ENCODE measurements at regions not wholly inside any gene's neighbourhood (a gene's known extent, or its start where the extent isn't known, plus 50 kb on each side); places are given as distances from the start of the nearest gene placed in this dataset.

- TF ChIP-seq, protein P1, sequence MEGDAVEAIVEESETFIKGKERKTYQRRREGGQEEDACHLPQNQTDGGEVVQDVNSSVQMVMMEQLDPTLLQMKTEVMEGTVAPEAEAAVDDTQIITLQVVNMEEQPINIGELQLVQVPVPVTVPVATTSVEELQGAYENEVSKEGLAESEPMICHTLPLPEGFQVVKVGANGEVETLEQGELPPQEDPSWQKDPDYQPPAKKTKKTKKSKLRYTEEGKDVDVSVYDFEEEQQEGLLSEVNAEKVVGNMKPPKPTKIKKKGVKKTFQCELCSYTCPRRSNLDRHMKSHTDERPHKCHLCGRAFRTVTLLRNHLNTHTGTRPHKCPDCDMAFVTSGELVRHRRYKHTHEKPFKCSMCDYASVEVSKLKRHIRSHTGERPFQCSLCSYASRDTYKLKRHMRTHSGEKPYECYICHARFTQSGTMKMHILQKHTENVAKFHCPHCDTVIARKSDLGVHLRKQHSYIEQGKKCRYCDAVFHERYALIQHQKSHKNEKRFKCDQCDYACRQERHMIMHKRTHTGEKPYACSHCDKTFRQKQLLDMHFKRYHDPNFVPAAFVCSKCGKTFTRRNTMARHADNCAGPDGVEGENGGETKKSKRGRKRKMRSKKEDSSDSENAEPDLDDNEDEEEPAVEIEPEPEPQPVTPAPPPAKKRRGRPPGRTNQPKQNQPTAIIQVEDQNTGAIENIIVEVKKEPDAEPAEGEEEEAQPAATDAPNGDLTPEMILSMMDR (IDR thresholded peaks at IDR 0.05; ENCODE audit: extremely low read depth, insufficient read depth, missing control alignments) = no peak
- in situ Hi-C loops (cut with MboI; ENCODE audit: low pct_unique_long_range_greater_than_20kb, low sequenced_read_pairs, unreplicated experiment) = no loop called here
- no peak for DNase-seq (ENCODE audit: low spot score)
These were observed 1395.0 kb upstream of the ADGRL3 start for GRCh38 chr4:59805176-59805575.

GRCh38 chr4:59814402-59815010 lies 1385.6 kb upstream of the ADGRL3 start:
- TF ChIP-seq, protein P1 (IDR thresholded peaks at IDR 0.05; ENCODE audit: extremely low read depth, insufficient read depth, missing control alignments) = no peak
- in situ Hi-C loops (cut with MboI; ENCODE audit: low pct_unique_long_range_greater_than_20kb, low sequenced_read_pairs, unreplicated experiment) = no loop called here
- no peak for DNase-seq (ENCODE audit: low spot score)

- peak; percentile 15 for DNase-seq (ENCODE audit: low spot score)
- in situ Hi-C loops (cut with MboI; ENCODE audit: low pct_unique_long_range_greater_than_20kb, low sequenced_read_pairs, unreplicated experiment) = no loop called here
- TF ChIP-seq, protein P1 (IDR thresholded peaks at IDR 0.05; ENCODE audit: extremely low read depth, insufficient read depth, missing control alignments) = no peak
These were observed 1381.5 kb upstream of the ADGRL3 start for GRCh38 chr4:59818656-59819055.

- in situ Hi-C loops (cut with MboI; ENCODE audit: low pct_unique_long_range_greater_than_20kb, low sequenced_read_pairs, unreplicated experiment) = no loop called here
- DNase-seq (ENCODE audit: low spot score) = no peak
- TF ChIP-seq, protein P1 (IDR thresholded peaks at IDR 0.05; ENCODE audit: extremely low read depth, insufficient read depth, missing control alignments) = no peak
These were observed 1376.8 kb upstream of the ADGRL3 start for GRCh38 chr4:59823311-59823710.

GRCh38 chr4:59825104-59825503 lies 1375.0 kb upstream of the ADGRL3 start:
- TF ChIP-seq, protein P1 (IDR thresholded peaks at IDR 0.05; ENCODE audit: extremely low read depth, insufficient read depth, missing control alignments) = no peak
- DNase-seq (ENCODE audit: low spot score) = no peak
- in situ Hi-C loops (cut with MboI; ENCODE audit: low pct_unique_long_range_greater_than_20kb, low sequenced_read_pairs, unreplicated experiment) = no loop called here

DNA sequence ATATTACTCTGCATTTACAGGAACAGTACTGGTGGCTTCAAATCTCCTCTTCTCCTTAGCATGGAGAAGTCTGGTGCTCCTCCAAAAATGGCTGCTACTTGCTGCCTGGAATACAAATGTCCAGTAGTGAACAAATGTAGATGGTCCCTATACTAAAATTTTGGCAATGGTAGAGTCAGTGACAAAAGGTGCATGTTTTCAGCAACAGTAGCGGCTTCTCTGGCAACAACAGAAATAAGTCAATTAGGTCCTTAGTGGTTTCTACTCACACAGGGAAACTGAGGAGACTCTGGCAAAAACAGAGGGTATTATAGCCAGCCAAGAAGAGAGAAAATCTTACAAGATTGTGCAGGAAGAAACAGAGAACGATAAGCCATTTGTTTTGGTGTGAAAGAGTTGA lies 1368.4 kb upstream of the ADGRL3 start:
- in situ Hi-C loops (cut with MboI; ENCODE audit: low pct_unique_long_range_greater_than_20kb, low sequenced_read_pairs, unreplicated experiment) = no loop called here
- TF ChIP-seq, protein P1 (IDR thresholded peaks at IDR 0.05; ENCODE audit: extremely low read depth, insufficient read depth, missing control alignments) = no peak
- no peak for DNase-seq (ENCODE audit: low spot score)

Measured in GM13977 (cell line).